IMR-90 (cell line): ENCODE measurements at regions not wholly inside any gene's neighbourhood (a gene's known extent, or its start where the extent isn't known, plus 50 kb on each side); places are given as distances from the start of the nearest gene placed in this dataset.

ENCODE experiments used
- ATAC-seq: fragments of 200-7000 bp; cut with Tn5 transposase; 2 replicates; pipeline ENCODE4 v1.9.1; 2020; ENCODE audit warnings: low read depth, mild to moderate bottlenecking, moderate library complexity
- BruUV-seq: library from RNA; stranded (reverse); fragments of 400-500 nt; replicated peaks from 2 replicates; lab custom pipeline; 2021; lab: Mats Ljungman, UMichigan
- CTCF ChIA-PET: fragments of 300-600 bp; formaldehyde crosslinking; extraction: SDS; loops from one replicate; lab custom pipeline; 2021; ENCODE audit warnings: antibody characterized with exemption; lab: Yijun Ruan, JAX
- POLR2A ChIA-PET: fragments of 300-600 bp; sonication (Branson Sonifier 250); formaldehyde crosslinking; loops from one replicate; lab custom pipeline; 2022; ENCODE audit warnings: antibody characterized with exemption; ENCODE audit not compliant: unreplicated experiment; lab: Charles Lee
- DNase-seq: peaks from one replicate; pipeline ENCODE4 v3.0.0; 2013
- H2AFZ ChIP-seq: replicated peaks from 2 replicates; pipeline ENCODE3; 2013; ENCODE audit warnings: low read length, mild to moderate bottlenecking; ENCODE audit not compliant: poor library complexity
- H2AK5ac ChIP-seq: 2 replicates; pipeline ENCODE4 v1.6.1; 2013; ENCODE audit warnings: low read depth, low read length, inconsistent platforms
- H2AK9ac ChIP-seq: replicated peaks from 2 replicates; pipeline ENCODE3; 2013; ENCODE audit warnings: mild to moderate bottlenecking, low read depth, low read length, moderate library complexity; ENCODE audit not compliant: poor library complexity
- H2BK120ac ChIP-seq: 2 replicates; pipeline ENCODE4 v1.6.1; 2013; ENCODE audit warnings: low read depth, low read length, inconsistent platforms
- H2BK15ac ChIP-seq: 3 replicates; pipeline ENCODE4 v1.6.1; 2013; ENCODE audit warnings: low read depth, low read length, inconsistent platforms
- H2BK20ac ChIP-seq: 2 replicates; pipeline ENCODE4 v1.6.1; 2013; ENCODE audit warnings: low read depth, mild to moderate bottlenecking, inconsistent platforms, low read length, moderate library complexity
- H2BK5ac ChIP-seq: 2 replicates; pipeline ENCODE4 v1.6.1; 2013; ENCODE audit warnings: mild to moderate bottlenecking, low read depth, low read length, inconsistent platforms; ENCODE audit not compliant: poor library complexity, severe bottlenecking
- H3K14ac ChIP-seq: replicated peaks from 2 replicates; pipeline ENCODE4 v1.6.1; 2013; ENCODE audit warnings: low read depth, low read length, inconsistent platforms
- H3K18ac ChIP-seq: 2 replicates; pipeline ENCODE4 v1.6.1; 2013; ENCODE audit warnings: low read depth, low read length, control low read depth
- H3K23ac ChIP-seq: 2 replicates; pipeline ENCODE4 v1.6.1; 2013; ENCODE audit warnings: low read depth, low read length, inconsistent platforms
- H3K27ac ChIP-seq: 2 replicates; pipeline ENCODE4 v1.5.1; 2013; ENCODE audit warnings: mild to moderate bottlenecking, control low read depth, low read length; ENCODE audit not compliant: insufficient read depth
- H3K27me3 ChIP-seq: 2 replicates; pipeline ENCODE4 v1.6.1; 2013; ENCODE audit warnings: low read length; ENCODE audit not compliant: control insufficient read depth, insufficient read depth
- H3K36me3 ChIP-seq: 2 replicates; pipeline ENCODE4 v1.6.1; 2013; ENCODE audit warnings: low read length, mixed read lengths; ENCODE audit not compliant: control insufficient read depth, insufficient read depth
- H3K4ac ChIP-seq: 2 replicates; pipeline ENCODE4 v1.6.1; 2013; ENCODE audit warnings: low read depth, low read length, inconsistent platforms
- H3K4me1 ChIP-seq: 2 replicates; pipeline ENCODE4 v1.6.1; 2013; ENCODE audit warnings: low read length, mixed read lengths; ENCODE audit not compliant: control insufficient read depth, insufficient read depth
- H3K4me2 ChIP-seq: 2 replicates; pipeline ENCODE4 v1.6.1; 2013; ENCODE audit warnings: low read depth, mild to moderate bottlenecking, control low read depth, low read length, moderate library complexity
- H3K4me3 ChIP-seq: 2 replicates; pipeline ENCODE4 v1.5.1; 2013; ENCODE audit warnings: low read depth, mild to moderate bottlenecking, control low read depth, low read length, moderate library complexity; ENCODE audit not compliant: insufficient read depth
- H3K56ac ChIP-seq: 2 replicates; pipeline ENCODE4 v1.6.1; 2013; ENCODE audit warnings: low read length, inconsistent platforms; ENCODE audit not compliant: insufficient read depth; ENCODE audit errors: extremely low read depth
- H3K79me1 ChIP-seq, 2 experiments: 2 replicates each; pipeline ENCODE4 v1.6.1; 2013; ENCODE audit warnings: low read length in 2 of 2, inconsistent platforms in 1 of 2, low read depth in 1 of 2
- H3K9ac ChIP-seq: 2 replicates; pipeline ENCODE4 v1.6.1; 2013; ENCODE audit warnings: low read depth, low read length, control low read depth
- H3K9me1 ChIP-seq: 2 replicates; pipeline ENCODE4 v1.6.1; 2013; ENCODE audit warnings: low read length, inconsistent platforms; ENCODE audit not compliant: insufficient read depth
- H3K9me3 ChIP-seq: 2 replicates; pipeline ENCODE4 v1.6.1; 2013; ENCODE audit warnings: low read length; ENCODE audit not compliant: control insufficient read depth, insufficient read depth
- H4K20me1 ChIP-seq: 2 replicates; pipeline ENCODE4 v1.6.1; 2013; ENCODE audit warnings: low read length, inconsistent platforms; ENCODE audit not compliant: insufficient read depth
- H4K5ac ChIP-seq: 2 replicates; pipeline ENCODE4 v1.6.1; 2013; ENCODE audit warnings: mild to moderate bottlenecking, low read depth, low read length, control low read depth
- H4K8ac ChIP-seq, 2 experiments: 2 replicates each; pipeline ENCODE4 v1.6.1; 2013; ENCODE audit warnings: low read depth in 2 of 2, low read length in 2 of 2, control low read depth in 1 of 2, inconsistent platforms in 1 of 2
- H4K91ac ChIP-seq: 2 replicates; pipeline ENCODE4 v1.6.1; 2013; ENCODE audit warnings: low read depth, low read length, inconsistent platforms; ENCODE audit not compliant: insufficient read depth
- MAFK ChIP-seq: IDR thresholded peaks from 2 replicates; pipeline ENCODE4 v1.6.1; 2012; ENCODE audit warnings: low read depth, low read length, improper control_type of control experiment
- MAZ ChIP-seq: IDR thresholded peaks from 2 replicates; pipeline ENCODE4 v1.6.1; 2012; ENCODE audit warnings: low read depth, mild to moderate bottlenecking, low read length, improper control_type of control experiment, moderate library complexity, borderline replicate concordance
- RAD21 ChIP-seq: IDR thresholded peaks from 2 replicates; pipeline ENCODE4 v1.6.1; 2012; ENCODE audit warnings: low read length, improper control_type of control experiment
- RCOR1 ChIP-seq: IDR thresholded peaks from 2 replicates; pipeline ENCODE4 v1.6.1; 2012; ENCODE audit warnings: mild to moderate bottlenecking, low read length, improper control_type of control experiment; ENCODE audit not compliant: insufficient replicate concordance
- RFX5 ChIP-seq: IDR thresholded peaks from 2 replicates; pipeline ENCODE4 v1.8.0; 2012; ENCODE audit warnings: low read depth, mild to moderate bottlenecking, low read length, moderate library complexity
- SMC3 ChIP-seq: fragments of 150-350 bp; IDR thresholded peaks from 2 replicates; pipeline ENCODE4 v1.6.1; 2016; ENCODE audit warnings: low read depth, mild to moderate bottlenecking, antibody characterized with exemption, low read length, moderate library complexity
- USF2 ChIP-seq: fragments of 150-350 bp; IDR thresholded peaks from 2 replicates; pipeline ENCODE4 v1.6.1; 2017; ENCODE audit warnings: mild to moderate bottlenecking, antibody characterized with exemption, low read length, low read depth
- WGBS, 2 experiments: methylation state at CpG; one replicate each; pipeline versions ENCODE4 v1.1.5 to v1.1.7; 2013; ENCODE audit warnings: missing lambda C conversion rate in 2 of 2; ENCODE audit not compliant: insufficient read length in 1 of 2; ENCODE audit errors: extremely low coverage in 2 of 2; 5-methylcytosine and 5-hydroxymethylcytosine counted together
- dilution Hi-C: fragments of 300-500 bp; cut with HindIII; formaldehyde crosslinking; loops from one replicate; pipeline ENCODE4 v1.14.3; 2018; ENCODE audit warnings: low sequenced_read_pairs; ENCODE audit not compliant: unreplicated experiment
- in situ Hi-C: fragments of 300-500 bp; cut with MboI; formaldehyde crosslinking; loops from 3 replicates; pipeline ENCODE4 v1.14.3; 2019; ENCODE audit warnings: low sequenced_read_pairs, inconsistent platforms, mixed read lengths
- intact Hi-C: fragments of 100-400 bp; cut with micrococcal nuclease; formaldehyde crosslinking; loops from 2 replicates; pipeline ENCODE4 v1.10.0; 2022
- TF ChIP-seq, protein P1 (sequence below): conservative IDR thresholded peaks from 2 replicates; pipeline ENCODE4 v1.5.1; 2012; ENCODE audit warnings: mild to moderate bottlenecking, low read depth, low read length, improper control_type of control experiment

DNA sequence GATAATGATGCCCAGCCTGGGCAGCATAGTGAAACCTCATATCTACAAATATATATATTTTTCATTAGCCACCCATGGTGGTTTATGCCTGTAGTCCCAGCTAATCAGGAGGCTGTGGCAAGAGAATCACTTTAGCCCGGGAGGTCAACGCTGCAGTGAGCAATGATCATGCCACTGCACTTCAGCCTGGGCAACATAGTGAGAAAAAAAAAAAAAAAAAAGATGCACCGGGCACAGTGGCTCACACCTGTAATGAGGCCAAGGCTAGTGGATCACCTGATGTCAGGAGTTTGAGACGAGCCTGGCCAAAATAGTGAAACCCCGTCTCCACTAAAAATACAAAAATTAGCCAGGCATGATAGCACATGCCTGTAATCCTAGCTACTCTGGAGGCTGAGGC, 50.2 kb upstream of the ADRA1B start:
- Histone ChIP-seq H3K14ac (no peak overlapping the region), H2AFZ (no peak overlapping the region), H3K9me3 (no peaks in the 10 kb centered on the region), H3K27ac (no peak overlapping the region), H4K91ac (no peak overlapping the region), H4K5ac (no peak overlapping the region), H4K8ac (no peak overlapping the region), H3K36me3 (no peaks in the 10 kb centered on the region), H3K4me2 (no peak overlapping the region), H3K79me1 (no peaks in the 10 kb centered on the region), H4K20me1 (no peaks in the 10 kb centered on the region), H2BK5ac (no peak overlapping the region), H3K27me3 (peaks cover 36% of the 10 kb centered on the region), H2BK15ac (no peak overlapping the region), H3K9me1 (no peaks in the 10 kb centered on the region), H3K23ac (no peak overlapping the region), H2AK9ac (no peak overlapping the region), H2BK20ac (no peak overlapping the region), H3K9ac (no peak overlapping the region), H3K4me3 (no peak overlapping the region), H3K4ac (no peak overlapping the region), H2BK120ac (no peak overlapping the region), H3K18ac (no peak overlapping the region), H2AK5ac (no peak overlapping the region), H3K4me1 (peaks cover 2% of the 10 kb centered on the region; the same call in 1 of the 2 replicates), H3K56ac (no peak overlapping the region)
- DNase-seq, result no peak
- ATAC-seq, result no peak
- POLR2A ChIA-PET, result no interaction called here
- BruUV-seq, result no TSS peak
- dilution Hi-C loops (no loop called here), intact Hi-C loops (no loop called here), in situ Hi-C loops (no loop called here)
- TF ChIP-seq RCOR1 (no peak), MAZ (no peak), MAFK (no peak), RFX5 (no peak), SMC3 (no peak), USF2 (no peak), RAD21 (no peak)
- TF ChIP-seq, protein P1, sequence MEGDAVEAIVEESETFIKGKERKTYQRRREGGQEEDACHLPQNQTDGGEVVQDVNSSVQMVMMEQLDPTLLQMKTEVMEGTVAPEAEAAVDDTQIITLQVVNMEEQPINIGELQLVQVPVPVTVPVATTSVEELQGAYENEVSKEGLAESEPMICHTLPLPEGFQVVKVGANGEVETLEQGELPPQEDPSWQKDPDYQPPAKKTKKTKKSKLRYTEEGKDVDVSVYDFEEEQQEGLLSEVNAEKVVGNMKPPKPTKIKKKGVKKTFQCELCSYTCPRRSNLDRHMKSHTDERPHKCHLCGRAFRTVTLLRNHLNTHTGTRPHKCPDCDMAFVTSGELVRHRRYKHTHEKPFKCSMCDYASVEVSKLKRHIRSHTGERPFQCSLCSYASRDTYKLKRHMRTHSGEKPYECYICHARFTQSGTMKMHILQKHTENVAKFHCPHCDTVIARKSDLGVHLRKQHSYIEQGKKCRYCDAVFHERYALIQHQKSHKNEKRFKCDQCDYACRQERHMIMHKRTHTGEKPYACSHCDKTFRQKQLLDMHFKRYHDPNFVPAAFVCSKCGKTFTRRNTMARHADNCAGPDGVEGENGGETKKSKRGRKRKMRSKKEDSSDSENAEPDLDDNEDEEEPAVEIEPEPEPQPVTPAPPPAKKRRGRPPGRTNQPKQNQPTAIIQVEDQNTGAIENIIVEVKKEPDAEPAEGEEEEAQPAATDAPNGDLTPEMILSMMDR, result no peak
- no CpG with 5 or more reads among the region's 5 CpGs for WGBS, 2 experiments
- CTCF ChIA-PET, result no interaction called here
